IgD-negative memory B cell (primary cell): ENCODE measurements at regions not wholly inside any gene's neighbourhood (a gene's known extent, or its start where the extent isn't known, plus 50 kb on each side); places are given as distances from the start of the nearest gene placed in this dataset.
"Not testable (repeated sequence)": the region's sequence is repeated elsewhere in the genome, so short reads cannot be mapped to it uniquely, and the experiment has no call there.

Source experiments
- H3K27ac Mint-ChIP-seq, 3 donors: one replicate each; pipeline ENCODE4 v1.8.0; 2020 to 2022; ENCODE audit warnings: mild to moderate bottlenecking in 3 of 3, mixed read lengths in 3 of 3, moderate library complexity in 1 of 3
- H3K27me3 Mint-ChIP-seq: one replicate; pipeline ENCODE4 v1.8.0; 2021; ENCODE audit warnings: mixed read lengths
- H3K36me3 Mint-ChIP-seq: one replicate; pipeline ENCODE4 v1.8.0; 2020; ENCODE audit warnings: mild to moderate bottlenecking, mixed read lengths
- H3K4me1 Mint-ChIP-seq, 3 donors: one replicate each; pipeline ENCODE4 v1.8.0; 2020 to 2022; ENCODE audit warnings: mixed read lengths in 3 of 3, mild to moderate bottlenecking in 1 of 3
- H3K4me3 Mint-ChIP-seq, 4 donors: one replicate each; pipeline ENCODE4 v1.8.0; 2020 to 2022; ENCODE audit warnings: mild to moderate bottlenecking in 4 of 4, mixed read lengths in 4 of 4, moderate library complexity in 3 of 4
- H3K9me3 Mint-ChIP-seq, 3 donors: one replicate each; pipeline ENCODE4 v1.8.0; 2020 to 2021; ENCODE audit warnings: mixed read lengths in 3 of 3, mild to moderate bottlenecking in 1 of 3

DNA sequence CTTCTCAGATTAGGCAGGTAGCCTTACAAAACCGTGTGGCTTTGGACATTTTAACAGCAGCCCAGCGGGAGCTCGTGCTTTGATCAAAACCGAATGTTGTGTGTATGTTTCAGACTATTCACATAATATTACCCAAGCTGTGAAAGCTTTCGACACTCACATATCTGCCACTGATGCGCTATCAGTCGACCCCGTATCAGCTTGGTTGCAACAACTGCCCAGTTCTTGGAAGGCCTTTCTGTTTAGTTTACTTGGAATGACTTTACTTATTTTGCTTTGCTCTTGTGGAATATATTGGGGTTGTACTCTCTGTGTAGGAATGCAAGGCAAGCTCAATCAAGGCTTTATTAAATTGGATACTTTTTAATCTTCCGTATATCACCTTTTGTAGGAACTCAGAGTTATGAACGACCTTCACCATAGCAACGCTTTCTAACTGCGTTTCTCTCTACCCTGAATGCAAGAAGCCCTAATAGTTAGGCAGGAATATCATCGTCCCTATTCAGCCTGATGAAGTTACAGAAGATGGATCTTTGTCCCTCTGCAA lies 107.5 kb downstream of the GLUD2 start:
- no peaks in the 10 kb centered on the region for H3K9me3 Mint-ChIP-seq
- H3K4me3 Mint-ChIP-seq = no peak overlapping the region
- H3K27me3 Mint-ChIP-seq = peaks cover 2% of the 10 kb centered on the region
- H3K4me1 Mint-ChIP-seq = no peaks in the 10 kb centered on the region
- no peak overlapping the region for H3K27ac Mint-ChIP-seq
- H3K36me3 Mint-ChIP-seq = no peaks in the 10 kb centered on the region

DNA sequence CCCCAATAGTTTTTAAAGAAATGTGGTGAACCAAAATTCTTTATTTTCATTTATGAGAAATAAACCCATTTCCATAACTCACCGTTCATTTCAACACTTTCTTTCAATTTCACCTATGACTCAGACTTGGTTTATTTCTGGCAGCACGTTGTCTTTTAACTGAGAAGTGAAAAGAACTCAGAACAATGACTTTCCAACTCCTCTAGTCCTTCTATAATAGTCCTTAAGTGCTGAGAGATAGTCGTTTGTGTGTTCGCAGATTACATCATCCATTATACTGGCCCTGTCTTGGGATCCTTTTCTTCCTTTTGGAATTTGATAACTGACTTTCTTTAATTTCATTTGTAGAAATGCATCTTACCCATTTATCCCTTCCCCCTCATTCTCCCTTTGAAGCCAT lies 113.6 kb downstream of the GLUD2 start:
- Mint-ChIP-seq H3K27ac (no peak overlapping the region), H3K36me3 (no peaks in the 10 kb centered on the region), H3K4me3 (no peak overlapping the region), H3K27me3 (no peaks in the 10 kb centered on the region), H3K4me1 (peaks cover 0 to 3% (median 0%) of the 10 kb centered on the region in 3 donors), H3K9me3 (no peaks in the 10 kb centered on the region)

DNA sequence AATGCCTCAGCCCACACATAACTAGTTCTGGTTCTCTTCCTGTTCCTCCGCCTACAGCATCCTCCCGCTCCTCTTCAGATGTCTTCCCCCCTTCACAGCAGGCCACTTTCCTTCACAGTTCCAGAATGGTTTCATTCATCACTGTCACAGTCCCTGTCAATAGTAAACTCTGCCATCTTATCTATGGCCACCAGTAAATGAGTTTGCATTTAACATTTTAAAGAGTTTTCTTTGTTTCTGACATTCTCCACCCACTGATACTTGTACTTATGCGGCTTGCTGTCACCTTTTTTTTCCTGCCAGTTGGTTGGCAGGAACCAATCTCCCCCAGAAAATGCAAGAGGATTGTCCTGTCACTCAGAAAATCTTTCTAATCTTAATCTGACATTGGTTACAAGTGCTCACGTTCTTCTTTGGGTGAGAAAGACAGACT lies 114.1 kb downstream of the GLUD2 start:
- no peak overlapping the region for H3K27ac Mint-ChIP-seq
- H3K36me3 Mint-ChIP-seq = no peaks in the 10 kb centered on the region
- H3K4me1 Mint-ChIP-seq = peaks cover 0 to 3% (median 0%) of the 10 kb centered on the region in 3 donors
- no peaks in the 10 kb centered on the region for H3K27me3 Mint-ChIP-seq
- no peaks in the 10 kb centered on the region for H3K9me3 Mint-ChIP-seq
- H3K4me3 Mint-ChIP-seq = no peak overlapping the region

DNA sequence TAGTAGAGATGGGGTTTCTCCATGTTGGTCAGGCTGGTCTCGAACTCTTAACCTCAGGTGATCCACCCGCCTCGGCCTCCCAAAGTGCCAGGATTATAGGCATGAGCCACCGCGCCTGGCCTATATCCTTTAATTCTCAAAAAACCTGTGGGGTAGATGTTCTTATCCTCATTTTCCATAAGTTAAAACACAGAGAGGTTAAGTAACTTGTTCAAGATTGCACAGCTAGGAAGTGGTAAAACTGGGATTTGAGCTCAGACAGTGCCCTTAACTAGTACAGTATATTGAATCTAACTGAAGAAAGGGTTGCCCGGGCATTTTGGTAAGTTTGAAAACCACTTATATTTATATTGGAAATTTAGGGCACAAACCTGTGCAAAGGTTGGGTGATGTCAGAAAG lies 116.0 kb downstream of the GLUD2 start:
- Mint-ChIP-seq H3K27ac (no peak overlapping the region), H3K36me3 (no peaks in the 10 kb centered on the region), H3K4me3 (no peak overlapping the region), H3K9me3 (no peaks in the 10 kb centered on the region), H3K27me3 (no peaks in the 10 kb centered on the region), H3K4me1 (peaks cover 0 to 3% (median 0%) of the 10 kb centered on the region in 3 donors)

DNA sequence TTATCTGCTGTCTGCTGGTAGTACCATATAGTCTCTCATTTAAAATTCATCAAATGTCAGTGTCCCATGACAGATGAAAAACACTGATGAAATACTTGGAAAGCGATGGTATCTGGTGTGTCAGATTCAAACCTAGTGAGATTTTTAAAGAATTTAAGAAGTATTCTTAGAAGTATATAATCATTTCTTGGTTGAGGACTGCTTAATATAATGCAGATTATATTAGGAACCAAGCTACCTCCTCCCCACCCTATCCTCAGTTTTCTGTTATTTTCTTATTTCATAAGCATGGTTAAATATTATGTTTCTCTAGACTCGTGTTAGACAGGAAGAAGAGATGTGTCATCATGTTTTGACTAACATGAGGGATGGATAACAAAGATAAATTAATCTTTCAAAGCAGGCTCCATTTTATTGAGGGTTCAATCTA lies 118.5 kb downstream of the GLUD2 start:
- Mint-ChIP-seq H3K4me1 (peaks cover 0 to 2% (median 0%) of the 10 kb centered on the region in 3 donors), H3K27me3 (no peaks in the 10 kb centered on the region), H3K9me3 (peaks cover 0 to 5% (median 0%) of the 10 kb centered on the region in 3 donors), H3K27ac (no peak overlapping the region), H3K36me3 (no peaks in the 10 kb centered on the region), H3K4me3 (no peak overlapping the region)

DNA sequence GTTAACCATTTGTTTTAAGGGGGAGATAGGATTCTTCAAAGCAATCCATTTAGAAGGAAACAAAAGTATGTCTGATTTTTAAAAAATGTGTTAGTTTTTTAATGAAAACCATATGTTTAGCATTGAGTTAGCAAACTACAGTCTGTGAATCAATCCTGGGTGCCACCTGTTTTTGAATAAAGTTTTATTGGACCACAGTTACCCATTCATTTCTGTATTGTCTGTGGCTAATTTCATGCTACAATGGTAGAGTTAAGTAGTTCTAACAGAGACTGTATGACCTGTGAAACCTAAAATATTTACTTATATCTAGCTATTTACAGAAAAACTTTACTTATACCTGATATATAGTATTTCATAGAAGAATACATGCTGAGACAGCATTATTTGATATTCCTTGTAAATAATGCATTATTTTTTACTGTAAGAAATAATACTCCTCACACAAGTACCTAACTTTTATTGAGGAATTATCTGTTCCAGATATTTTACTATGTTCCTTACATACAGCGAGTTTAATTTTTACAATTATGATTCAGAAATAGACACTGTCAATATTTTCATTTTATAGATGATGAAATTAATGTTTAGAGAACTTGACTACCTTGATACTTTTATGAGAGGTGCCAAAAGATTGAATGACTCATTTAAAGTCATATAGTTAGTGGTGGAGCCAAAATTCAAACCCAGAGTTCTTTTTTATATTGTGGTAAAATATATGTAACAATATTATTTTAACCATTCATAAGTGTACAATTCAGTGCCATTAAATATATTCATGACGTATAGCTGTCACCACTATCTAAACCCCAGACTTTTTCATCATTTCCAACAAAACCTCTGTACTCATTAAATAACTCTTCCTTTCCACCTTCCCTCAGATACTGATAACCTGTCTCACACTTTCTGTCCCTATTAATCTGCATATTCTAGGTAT lies 122.0 kb downstream of the GLUD2 start:
- Mint-ChIP-seq H3K27ac (no peak overlapping the region), H3K4me1 (no peaks in the 10 kb centered on the region), H3K36me3 (no peaks in the 10 kb centered on the region), H3K9me3 (peaks cover 0 to 9% (median 0%) of the 10 kb centered on the region in 3 donors), H3K4me3 (no peak overlapping the region), H3K27me3 (no peaks in the 10 kb centered on the region)

DNA sequence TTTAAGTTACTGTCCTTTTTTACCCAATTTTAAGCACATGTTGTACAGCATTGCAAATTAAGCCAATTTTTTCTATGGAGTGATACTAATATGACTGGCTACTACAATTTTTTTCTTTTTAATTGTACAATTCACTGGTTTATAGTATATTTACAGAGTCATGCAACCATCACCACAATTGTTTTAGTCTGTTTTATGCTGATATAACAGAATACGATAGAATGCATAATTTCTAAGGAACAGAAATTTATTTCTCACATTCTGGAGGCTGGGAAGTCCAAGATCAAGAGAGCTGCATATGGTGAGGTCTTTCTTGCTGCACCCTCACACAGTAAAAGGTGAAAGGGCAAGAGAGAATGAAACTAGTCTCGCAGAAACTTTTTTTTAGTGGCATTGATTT lies 125.3 kb downstream of the GLUD2 start:
- H3K36me3 Mint-ChIP-seq = no peaks in the 10 kb centered on the region
- no peak overlapping the region for H3K27ac Mint-ChIP-seq
- H3K27me3 Mint-ChIP-seq = no peaks in the 10 kb centered on the region
- peaks cover 1 to 21% (median 6%) of the 10 kb centered on the region in 3 donors for H3K9me3 Mint-ChIP-seq
- no peaks in the 10 kb centered on the region for H3K4me1 Mint-ChIP-seq
- no peak overlapping the region for H3K4me3 Mint-ChIP-seq

DNA sequence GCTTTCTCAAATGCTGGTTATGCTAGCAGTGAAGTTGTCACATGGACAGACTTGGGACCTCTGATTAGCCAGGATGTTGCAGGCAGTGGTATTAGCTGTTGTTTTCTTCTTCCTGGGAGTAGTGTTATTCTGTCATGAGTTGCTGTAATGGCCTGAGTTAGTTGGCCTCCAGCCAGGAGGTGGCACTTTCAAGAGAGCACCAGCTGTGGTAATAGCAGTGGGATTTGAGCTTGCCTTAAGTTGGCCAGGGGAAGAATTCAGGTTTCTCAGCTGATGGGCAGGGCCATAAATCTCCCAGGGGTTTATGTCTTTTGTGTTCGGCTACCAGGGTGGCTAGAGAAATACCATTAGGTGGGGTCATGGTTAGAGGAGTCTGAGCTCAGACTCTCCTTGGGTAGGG lies 132.6 kb downstream of the GLUD2 start:
- Mint-ChIP-seq H3K4me1 (peaks cover 0 to 1% (median 0%) of the 10 kb centered on the region in 3 donors), H3K4me3 (no peak overlapping the region), H3K27ac (peak overlapping the region in 1 of 3 donors; percentile 39), H3K36me3 (no peaks in the 10 kb centered on the region), H3K9me3 (peaks cover 1 to 19% (median 6%) of the 10 kb centered on the region in 3 donors), H3K27me3 (no peaks in the 10 kb centered on the region)

DNA sequence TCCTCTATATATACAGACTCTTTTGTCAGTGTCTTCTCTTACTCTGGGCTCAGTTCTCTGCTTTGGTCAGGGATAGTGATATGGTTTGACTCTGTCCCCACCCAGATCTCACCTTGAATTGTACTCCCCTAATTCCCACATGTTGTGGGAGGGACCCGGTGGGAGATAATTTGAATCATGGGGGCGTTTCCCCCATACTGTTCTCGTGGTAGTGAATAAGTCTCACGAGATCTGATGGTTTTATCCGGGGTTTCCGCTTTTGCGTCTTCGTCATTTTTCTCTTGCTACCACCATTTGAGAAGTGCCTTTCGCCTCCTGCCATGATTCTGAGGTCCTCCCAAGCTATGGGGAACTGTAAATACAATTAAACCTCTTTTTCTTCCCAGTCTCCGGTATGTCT lies 144.4 kb downstream of the GLUD2 start:
- Mint-ChIP-seq H3K4me3 (no peak overlapping the region), H3K27me3 (peaks cover 3% of the 10 kb centered on the region), H3K4me1 (no peaks in the 10 kb centered on the region), H3K27ac (peak overlapping the region in 1 of 3 donors; percentile 85), H3K9me3 (no peaks in the 10 kb centered on the region), H3K36me3 (no peaks in the 10 kb centered on the region)

DNA sequence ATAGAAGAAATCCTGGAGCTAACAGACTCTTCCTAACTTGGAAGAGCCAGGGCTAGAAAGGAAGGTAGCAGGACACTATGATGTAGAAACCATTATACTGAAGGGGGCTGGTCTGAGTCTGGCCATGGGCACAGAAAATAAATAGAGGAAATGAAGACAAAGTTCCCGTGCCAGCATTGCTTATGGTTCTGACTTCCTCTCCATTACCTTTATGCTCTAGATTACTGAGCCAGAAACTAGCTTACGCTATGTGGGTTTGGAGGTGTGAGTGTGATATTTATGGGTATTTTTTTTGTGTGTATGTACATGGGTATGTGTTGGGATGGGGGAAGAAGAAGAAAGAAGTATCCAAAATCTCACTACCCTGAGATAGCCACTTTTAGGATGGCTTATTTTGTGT lies 148.3 kb downstream of the GLUD2 start:
- H3K4me3 Mint-ChIP-seq = no peak overlapping the region
- H3K27me3 Mint-ChIP-seq = peaks cover 3% of the 10 kb centered on the region
- H3K9me3 Mint-ChIP-seq = peaks cover 0 to 3% (median 0%) of the 10 kb centered on the region in 3 donors
- no peaks in the 10 kb centered on the region for H3K36me3 Mint-ChIP-seq
- H3K27ac Mint-ChIP-seq = no peak overlapping the region
- H3K4me1 Mint-ChIP-seq = no peaks in the 10 kb centered on the region

DNA sequence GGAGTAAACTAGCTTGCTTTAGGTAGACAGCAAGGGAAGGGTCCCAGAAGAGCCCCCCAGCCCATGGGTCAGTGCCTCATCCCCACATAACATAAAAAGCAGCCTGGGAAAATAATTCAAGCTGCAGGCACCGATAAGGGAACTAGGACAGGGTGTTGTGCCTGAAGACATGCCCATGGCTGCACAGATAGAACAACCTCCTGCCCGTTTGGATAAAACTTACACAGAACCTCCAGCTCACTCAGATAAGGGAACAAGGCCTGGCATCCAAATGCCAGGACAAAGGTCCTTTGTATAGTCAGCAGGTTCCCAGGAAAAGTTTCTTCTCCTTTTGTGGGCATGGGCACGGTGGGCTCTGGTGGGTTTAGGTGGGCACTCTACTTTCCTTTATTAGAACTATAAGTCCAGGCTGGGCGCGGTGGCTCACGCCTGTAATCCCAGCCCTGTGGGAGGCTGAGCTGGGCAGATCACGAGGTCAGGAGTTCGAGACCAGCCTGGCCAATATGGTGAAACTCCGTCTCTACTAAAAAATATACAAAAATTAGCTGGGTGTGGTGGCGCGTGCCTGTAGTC lies 149.5 kb downstream of the GLUD2 start:
- H3K36me3 Mint-ChIP-seq, H3K9me3 Mint-ChIP-seq, H3K4me1 Mint-ChIP-seq, H3K27ac Mint-ChIP-seq, H3K4me3 Mint-ChIP-seq, H3K27me3 Mint-ChIP-seq: not testable (repeated sequence)

DNA sequence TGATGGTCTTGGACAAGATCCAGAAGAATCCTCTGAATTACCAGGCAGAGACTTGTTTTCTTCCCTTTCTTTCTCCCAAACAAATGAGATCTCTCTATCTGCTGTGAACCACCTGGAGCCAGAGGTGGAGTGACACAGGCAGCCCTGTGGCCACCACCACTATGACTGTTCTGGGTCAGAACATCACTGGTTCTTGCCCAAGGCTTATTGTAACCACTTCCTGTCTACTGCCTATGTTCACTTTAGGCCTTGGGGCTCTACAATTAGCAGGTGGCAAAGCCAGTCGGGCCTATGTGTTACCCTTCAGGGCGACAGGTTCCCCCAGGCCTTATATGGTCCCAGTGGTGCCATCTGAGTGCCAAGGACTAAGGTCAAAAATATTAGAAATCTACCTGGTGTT lies 161.2 kb downstream of the GLUD2 start:
- H3K9me3 Mint-ChIP-seq = no peaks in the 10 kb centered on the region
- no peak overlapping the region for H3K4me3 Mint-ChIP-seq
- no peaks in the 10 kb centered on the region for H3K27me3 Mint-ChIP-seq
- H3K27ac Mint-ChIP-seq = no peak overlapping the region
- no peaks in the 10 kb centered on the region for H3K4me1 Mint-ChIP-seq
- H3K36me3 Mint-ChIP-seq = no peaks in the 10 kb centered on the region

DNA sequence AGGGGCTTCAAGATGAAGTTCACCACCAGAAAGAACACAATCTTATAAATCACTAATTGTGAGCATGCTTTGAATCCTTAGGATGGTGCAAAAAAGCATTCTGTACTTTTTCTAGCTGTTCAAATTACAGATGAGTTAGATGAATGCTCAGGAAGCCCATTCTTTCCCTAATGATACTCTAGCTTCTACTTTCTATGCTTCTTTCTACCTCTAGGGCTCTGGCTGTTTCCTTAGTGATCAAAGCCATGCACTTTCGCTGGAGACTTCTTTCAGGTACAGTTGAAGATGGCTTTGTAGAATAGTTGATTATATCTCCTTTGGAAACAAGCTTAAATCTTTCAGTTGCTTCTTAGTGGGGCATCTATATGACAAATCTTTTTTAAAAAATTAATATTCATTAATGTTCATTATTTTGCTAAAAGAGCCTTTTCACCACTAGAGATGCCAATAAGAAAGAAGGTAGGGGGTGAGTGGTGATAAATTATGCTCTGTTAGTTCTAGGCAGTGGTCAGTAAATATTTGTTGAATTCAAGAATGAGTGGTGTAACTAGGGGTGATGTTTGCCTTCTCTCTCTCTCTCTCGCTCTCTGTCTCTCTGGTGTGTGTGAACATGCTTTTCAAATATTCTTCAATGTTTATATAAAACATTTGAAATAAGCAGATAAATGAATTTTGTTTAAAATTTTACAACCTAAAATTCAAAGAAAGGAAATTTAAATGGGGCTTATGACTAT lies 169.4 kb downstream of the GLUD2 start:
- no peak overlapping the region for H3K4me3 Mint-ChIP-seq
- no peaks in the 10 kb centered on the region for H3K4me1 Mint-ChIP-seq
- H3K9me3 Mint-ChIP-seq = no peaks in the 10 kb centered on the region
- no peak overlapping the region for H3K27ac Mint-ChIP-seq
- H3K36me3 Mint-ChIP-seq = no peaks in the 10 kb centered on the region
- no peaks in the 10 kb centered on the region for H3K27me3 Mint-ChIP-seq

DNA sequence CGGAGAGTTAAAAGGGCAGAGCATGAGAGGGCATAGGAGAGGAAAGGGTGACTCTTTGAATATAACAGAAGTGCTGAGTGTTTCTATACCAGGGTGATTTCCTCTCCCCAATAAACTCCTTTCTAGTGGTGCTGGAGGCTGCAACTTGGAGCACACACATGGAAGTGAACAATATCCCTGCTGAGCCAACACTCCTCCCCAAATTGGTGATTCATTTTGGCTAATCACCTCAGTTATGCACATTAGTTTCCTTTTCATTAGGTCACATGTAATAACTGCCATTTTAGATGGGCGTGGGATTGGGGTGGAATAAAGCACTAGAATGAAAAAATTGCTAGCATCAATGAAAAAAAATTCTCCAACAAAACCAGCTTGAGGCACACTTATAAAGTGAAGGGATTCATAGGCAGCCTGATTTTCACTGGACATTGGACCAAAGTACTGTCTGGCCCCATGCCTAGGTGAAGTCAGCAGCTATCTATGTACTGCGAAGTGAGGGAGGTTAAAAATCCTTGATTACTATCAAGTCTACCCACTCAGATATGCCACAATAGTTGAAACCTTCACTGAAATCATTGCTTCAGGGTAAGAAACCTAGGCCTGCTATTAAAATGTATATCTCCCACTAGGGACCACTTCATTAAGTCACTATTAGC lies 174.0 kb downstream of the GLUD2 start:
- no peak overlapping the region for H3K4me3 Mint-ChIP-seq
- H3K4me1 Mint-ChIP-seq = no peaks in the 10 kb centered on the region
- no peaks in the 10 kb centered on the region for H3K36me3 Mint-ChIP-seq
- H3K27ac Mint-ChIP-seq = no peak overlapping the region
- H3K9me3 Mint-ChIP-seq = peaks cover 2 to 4% (median 3%) of the 10 kb centered on the region in 3 donors
- H3K27me3 Mint-ChIP-seq = no peaks in the 10 kb centered on the region
